Non-pigmented ciliary epithelial cell (primary cell): ENCODE measurements at regions not wholly inside any gene's neighbourhood (a gene's known extent, or its start where the extent isn't known, plus 50 kb on each side); places are given as distances from the start of the nearest gene placed in this dataset.
"Not testable (repeated sequence)": the region's sequence is repeated elsewhere in the genome, so short reads cannot be mapped to it uniquely, and the experiment has no call there.

Experiments used
- DNase-seq: peaks from one replicate; pipeline ENCODE4 v3.0.0-alpha.2; 2010; ENCODE audit warnings: low read depth

DNA sequence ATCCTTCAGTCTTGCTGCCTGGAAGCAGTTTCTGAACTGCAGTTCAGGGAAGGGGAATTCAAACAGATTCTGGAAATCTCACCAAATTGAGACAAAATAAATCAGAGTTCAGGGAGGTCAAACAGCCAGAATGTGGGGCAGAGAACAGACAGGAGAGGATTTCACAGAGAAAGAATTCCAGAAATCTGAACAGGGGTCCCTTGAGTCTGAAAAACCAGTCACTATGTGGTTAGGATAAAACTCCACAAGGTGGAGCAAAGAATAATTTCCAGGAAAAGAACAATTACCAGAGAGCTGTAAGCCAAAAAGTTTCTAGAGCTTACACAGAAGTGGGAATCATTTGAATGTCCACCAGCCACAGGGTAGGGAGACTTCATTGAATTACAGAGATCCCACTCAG lies 84.7 kb downstream of the URB2 start:
- no peak for DNase-seq

DNA sequence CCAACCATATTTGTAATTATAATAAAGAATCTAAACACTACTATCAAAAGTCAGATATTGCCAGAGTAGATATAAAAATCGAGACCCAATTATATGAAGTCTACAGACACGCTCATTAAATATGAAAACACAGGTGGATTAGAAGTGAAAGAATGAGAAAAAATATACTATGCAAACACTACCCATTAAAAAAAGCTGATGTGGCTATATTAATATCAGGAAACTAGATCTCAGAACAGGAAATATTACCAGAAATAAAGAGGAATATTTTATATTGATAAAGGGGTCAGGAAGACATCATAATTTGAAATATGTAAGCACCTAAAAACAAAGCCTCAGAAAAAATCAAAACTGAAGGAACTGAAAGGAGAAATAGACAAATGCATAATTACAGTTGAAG lies 88.3 kb downstream of the URB2 start:
- no peak for DNase-seq

- DNase-seq = no peak
Measured at GRCh38 chr1:229714964-229715603, 89.0 kb downstream of the URB2 start.

DNA sequence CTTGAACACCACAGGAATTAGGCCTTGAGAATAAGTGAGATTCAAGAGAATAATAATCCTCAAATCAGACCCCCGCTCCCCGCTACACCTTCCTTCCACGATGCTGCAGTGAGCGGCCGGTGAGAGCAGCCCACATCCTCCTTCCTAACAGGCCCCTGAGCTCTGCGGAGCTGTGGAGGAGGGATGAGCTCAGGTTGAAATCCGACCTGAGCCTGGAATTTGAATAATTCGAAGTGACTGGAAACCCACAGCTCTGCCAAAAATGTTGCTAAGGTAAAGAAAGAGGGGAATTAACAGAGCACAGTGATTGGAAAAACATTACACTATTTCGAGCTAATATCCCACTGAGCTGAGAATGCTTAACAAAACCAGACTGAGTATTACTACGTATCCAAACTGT lies 90.0 kb downstream of the URB2 start:
- DNase-seq = peak; percentile 54

DNA sequence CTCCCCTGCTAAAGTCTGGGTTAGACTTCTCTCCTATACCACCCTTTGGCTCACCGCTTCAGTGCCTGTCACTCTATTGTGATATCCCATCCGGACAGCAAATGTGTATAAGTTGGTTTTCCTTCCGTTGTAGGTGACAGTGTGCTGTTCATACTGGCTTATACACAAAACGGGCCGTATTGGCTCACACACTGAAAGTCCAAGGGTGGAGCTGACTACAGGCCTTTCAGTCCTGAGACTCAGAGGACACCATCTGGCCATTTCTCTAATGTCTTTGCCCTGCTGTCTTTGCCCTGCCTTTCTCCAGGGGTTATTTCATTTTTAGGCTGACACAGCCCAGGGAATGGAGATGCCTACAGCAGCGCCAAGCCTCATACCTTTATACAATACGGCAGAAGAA lies 90.7 kb downstream of the URB2 start:
- no peak for DNase-seq

DNA sequence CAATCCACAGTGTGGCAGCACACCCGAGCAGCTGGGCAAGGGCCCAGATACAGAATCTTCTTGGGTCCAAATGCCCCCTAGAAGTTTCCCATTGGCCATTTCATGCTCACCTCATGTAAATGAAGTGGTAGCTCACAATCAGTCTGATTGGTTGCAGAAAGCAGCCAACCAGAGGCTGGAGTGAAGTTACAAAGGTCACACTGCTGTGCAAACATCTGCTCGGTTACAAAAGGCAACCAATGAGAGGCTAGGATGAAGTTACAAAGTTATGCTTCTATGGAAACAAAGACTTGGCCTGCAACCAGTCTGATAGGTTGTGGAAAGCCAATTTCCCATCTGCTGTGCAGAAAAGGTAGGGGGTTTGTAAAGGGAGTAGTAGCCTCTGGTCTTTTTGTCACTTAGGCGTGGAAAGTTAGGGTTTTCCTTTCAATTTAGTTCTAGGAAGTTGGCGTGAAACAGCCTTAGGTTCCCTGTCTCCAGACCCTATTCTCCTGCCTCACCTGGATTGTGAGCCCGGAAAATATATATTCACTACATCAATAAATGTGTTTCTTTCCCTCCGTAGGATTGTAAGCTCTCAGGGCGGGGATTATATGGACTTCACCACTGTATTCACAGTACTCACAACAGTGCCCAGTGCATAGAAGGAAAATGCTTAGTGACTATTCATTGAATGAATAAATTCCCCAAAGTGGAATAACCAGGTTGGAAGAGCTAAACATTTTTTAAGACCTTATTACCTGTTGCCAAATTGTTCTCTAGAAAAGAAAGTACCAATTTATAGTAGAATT lies 91.9 kb downstream of the URB2 start:
- DNase-seq = no peak

GRCh38 chr1:229726061-229726460 lies 100.0 kb downstream of the URB2 start:
- no peak for DNase-seq

DNA sequence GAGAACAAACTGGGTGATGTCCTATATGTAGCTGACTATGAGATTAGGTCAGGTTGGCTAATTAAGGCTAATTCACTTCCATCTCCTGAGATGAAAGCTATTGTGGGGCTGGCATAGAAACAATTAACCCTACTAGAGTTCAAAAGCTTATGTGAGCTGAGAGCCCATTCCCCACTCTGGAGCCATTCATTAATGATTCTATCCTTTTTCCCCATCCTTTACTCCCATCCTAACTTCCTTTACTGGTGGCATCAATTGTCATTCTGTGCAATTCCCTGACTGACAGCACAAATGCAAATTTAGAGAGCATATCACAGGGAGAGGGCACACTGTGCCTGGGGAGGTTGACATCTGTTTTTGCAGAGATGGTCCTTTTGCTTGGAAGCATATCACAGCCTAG lies 103.9 kb downstream of the URB2 start:
- no peak for DNase-seq

DNA sequence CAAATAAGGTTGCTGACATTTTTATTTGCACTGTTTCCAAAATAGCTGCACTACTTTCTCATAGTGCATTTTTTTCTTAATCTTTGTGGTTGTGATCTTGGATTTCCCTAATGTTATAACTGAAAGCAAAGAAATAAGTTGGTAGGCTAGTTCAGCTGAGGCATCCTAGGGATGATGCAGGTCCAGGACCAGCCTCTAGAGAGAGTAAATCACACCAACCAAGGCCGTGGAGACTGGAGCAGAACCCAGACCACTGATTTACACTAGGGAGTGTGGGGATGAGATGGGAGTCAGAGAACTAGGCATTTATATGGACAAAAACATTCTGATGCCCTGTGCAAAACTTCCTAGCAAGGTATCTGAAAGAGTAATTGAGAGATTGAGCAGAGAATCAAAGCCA lies 104.5 kb downstream of the URB2 start:
- no peak for DNase-seq

GRCh38 chr1:229732061-229732460 lies 106.0 kb downstream of the URB2 start:
- DNase-seq = no peak

DNA sequence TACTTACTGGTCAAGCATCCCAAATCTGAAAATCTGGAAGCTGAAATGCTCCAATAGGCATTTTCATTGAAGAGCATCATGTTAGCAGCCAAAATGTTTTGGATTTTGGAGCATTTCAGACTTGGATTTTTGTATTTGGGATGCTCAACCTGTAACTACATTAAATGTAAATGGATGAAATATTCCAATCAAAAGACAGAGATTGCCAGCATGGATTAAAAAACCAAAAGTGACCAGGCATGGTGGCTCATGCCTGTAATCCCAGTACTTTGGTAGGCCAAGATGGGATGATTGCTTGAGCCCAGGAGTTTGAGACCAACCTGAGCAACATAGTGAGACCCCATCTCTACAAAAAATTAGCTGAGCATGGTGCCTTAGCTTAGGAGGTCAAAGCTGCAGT lies 110.3 kb downstream of the URB2 start:
- DNase-seq = no peak

DNA sequence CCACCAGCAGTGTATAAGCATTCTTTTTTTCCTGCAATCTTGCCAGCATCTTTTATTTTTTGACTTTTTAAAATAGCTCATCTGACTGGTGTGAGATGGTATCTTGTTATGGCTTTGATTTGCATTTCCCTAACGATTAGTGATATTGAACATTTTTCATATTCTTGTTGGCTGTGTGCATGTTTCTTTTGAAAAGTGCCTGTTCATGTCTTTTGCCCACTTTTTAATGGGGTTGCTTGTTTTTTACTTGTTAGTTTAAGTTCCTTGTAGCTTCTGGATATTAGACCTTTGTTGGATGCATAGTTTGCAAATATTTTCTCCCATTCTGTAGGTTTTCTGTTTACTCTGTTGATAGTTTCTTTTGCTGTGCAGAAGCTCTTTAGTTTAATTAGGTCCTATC lies 116.6 kb downstream of the URB2 start:
- DNase-seq = not testable (repeated sequence)

GRCh38 chr1:229749992-229750391 lies 123.9 kb downstream of the URB2 start:
- no peak for DNase-seq

GRCh38 chr1:229751610-229752009 lies 125.6 kb downstream of the URB2 start:
- no peak for DNase-seq

- no peak for DNase-seq
Measured at GRCh38 chr1:229752679-229753078, 126.6 kb downstream of the URB2 start.

DNA sequence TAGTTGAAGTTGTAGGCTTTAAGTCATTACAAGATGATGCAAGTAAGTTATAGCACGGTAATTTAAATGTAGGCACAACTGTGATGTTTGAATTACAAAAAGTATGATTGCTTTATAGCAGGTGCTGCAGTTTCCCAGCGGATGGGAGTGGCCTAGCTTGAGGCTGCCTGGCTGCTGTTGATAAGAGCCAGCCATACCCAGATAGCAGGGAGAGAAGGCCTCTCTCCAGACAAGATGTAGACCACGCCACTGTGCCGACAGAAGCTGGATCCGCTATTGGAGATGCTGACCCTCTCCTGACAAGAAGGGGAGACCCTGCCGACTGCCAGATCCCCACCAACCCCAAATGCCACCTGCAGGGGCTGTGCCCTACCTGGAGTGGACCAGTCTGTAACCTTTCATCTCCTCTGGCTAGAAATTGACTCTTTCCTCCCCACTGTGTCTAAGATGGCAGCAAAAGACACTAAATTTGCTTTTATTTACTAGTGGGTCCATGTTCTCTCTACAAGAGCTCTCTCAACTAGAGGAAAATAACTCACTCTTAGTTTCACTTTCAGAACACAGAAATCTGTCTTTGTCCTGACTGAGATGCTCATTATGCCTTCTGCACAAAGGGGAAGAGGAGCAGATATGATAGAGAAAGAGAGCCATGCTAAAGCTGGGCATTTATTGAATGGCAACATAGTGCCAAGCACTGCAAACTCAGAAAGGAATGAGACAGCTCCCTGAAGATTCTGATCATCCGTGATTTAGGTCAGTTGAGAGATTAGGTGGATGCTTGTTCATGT lies 127.9 kb downstream of the URB2 start:
- no peak for DNase-seq

- DNase-seq = peak; percentile 85
Measured at GRCh38 chr1:229756666-229757065, 130.6 kb downstream of the URB2 start.

- no peak for DNase-seq
Measured at GRCh38 chr1:229757226-229757625, 131.2 kb downstream of the URB2 start.

GRCh38 chr1:229758101-229759036 lies 132.3 kb downstream of the URB2 start:
- DNase-seq = peak; percentile 31

GRCh38 chr1:229759037-229759435 lies 133.0 kb downstream of the URB2 start:
- peak; percentile 47 for DNase-seq

- DNase-seq = no peak
Measured at GRCh38 chr1:229759586-229759985, 133.5 kb downstream of the URB2 start.

GRCh38 chr1:229760478-229760996 lies 134.5 kb downstream of the URB2 start:
- DNase-seq = no peak
